WERI-Rb-1 (cell line): ENCODE measurements at regions not wholly inside any gene's neighbourhood (a gene's known extent, or its start where the extent isn't known, plus 50 kb on each side); places are given as distances from the start of the nearest gene placed in this dataset.

Source experiments
- DNase-seq: peaks from one replicate; pipeline ENCODE4 v3.0.0-alpha.2; 2020
- H3K27ac ChIP-seq: fragments of 250-450 bp; sonication (Bioruptor Pico); 2 replicates; pipeline ENCODE4 v1.5.1; 2020; ENCODE audit warnings: mild to moderate bottlenecking, moderate library complexity
- H3K27me3 ChIP-seq: fragments of 250-450 bp; sonication (Bioruptor Pico); 2 replicates; pipeline ENCODE4 v1.5.1; 2021; ENCODE audit warnings: mild to moderate bottlenecking, low read depth, moderate library complexity; ENCODE audit not compliant: insufficient read depth, severe bottlenecking
- H3K36me3 ChIP-seq: fragments of 250-450 bp; sonication (Bioruptor Pico); 2 replicates; pipeline ENCODE4 v1.5.1; 2020; ENCODE audit warnings: mild to moderate bottlenecking, moderate library complexity
- H3K4me3 ChIP-seq: 2 replicates; pipeline ENCODE4 v1.5.1; 2011; ENCODE audit warnings: low read depth, mild to moderate bottlenecking, control low read depth, low read length
- H3K9me3 ChIP-seq: fragments of 250-450 bp; sonication (Bioruptor Pico); 2 replicates; pipeline ENCODE4 v1.5.1; 2021; ENCODE audit warnings: mild to moderate bottlenecking, moderate library complexity; ENCODE audit not compliant: severe bottlenecking
- CTCF ChIP-seq: IDR thresholded peaks from 2 replicates; pipeline ENCODE4 v1.5.1; 2011; ENCODE audit warnings: low read depth, mild to moderate bottlenecking, control low read depth, inconsistent platforms, low read length

DNA sequence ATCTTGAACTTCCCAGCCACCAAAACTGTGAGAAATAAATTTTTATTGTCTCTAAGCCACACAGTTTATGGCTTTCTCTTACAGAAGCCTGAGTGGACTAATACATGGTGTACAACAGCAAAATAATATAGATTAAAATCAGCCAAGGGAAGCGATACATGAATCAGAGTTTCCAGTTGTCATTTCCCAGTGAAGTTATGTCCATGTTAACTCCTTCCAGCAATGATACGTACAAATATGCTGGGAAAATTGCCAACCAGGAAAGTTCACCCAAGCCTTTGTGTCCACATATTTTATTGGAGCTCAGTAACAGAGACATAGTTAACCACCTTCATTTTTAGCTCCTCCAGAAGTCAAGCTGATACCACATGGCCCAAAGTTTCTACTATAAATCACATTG is 280.9 kb upstream of the KCNMB2 start:
- Histone ChIP-seq H3K27ac (no peak overlapping the region), H3K9me3 (no peaks in the 10 kb centered on the region), H3K36me3 (no peaks in the 10 kb centered on the region), H3K27me3 (no peaks in the 10 kb centered on the region), H3K4me3 (no peak overlapping the region)
- no peak for DNase-seq
- no peak for TF ChIP-seq CTCF

DNA sequence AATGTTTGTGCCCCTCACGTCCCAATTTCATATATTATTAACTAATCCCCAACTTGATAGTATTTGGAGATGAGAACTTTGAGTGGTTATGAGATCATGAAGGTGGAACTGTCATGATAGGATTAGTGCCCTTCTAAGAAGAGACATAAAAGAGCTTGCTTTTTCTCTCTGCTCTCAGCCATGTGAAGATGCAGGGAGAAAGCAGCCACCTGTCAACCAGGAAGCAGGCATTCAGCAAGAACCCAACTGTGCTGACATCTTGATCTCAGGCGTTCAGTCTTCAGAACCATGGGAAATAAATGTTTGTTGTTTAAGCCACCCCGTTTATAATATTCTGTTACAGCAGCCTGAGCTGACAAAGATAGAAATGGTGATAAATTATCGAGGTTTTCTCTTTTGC is 278.7 kb upstream of the KCNMB2 start:
- no peak overlapping the region for H3K4me3 ChIP-seq
- no peaks in the 10 kb centered on the region for H3K9me3 ChIP-seq
- H3K27me3 ChIP-seq, result no peaks in the 10 kb centered on the region
- H3K27ac ChIP-seq, result no peak overlapping the region
- H3K36me3 ChIP-seq, result no peaks in the 10 kb centered on the region
- TF ChIP-seq CTCF, result no peak
- no peak for DNase-seq

DNA sequence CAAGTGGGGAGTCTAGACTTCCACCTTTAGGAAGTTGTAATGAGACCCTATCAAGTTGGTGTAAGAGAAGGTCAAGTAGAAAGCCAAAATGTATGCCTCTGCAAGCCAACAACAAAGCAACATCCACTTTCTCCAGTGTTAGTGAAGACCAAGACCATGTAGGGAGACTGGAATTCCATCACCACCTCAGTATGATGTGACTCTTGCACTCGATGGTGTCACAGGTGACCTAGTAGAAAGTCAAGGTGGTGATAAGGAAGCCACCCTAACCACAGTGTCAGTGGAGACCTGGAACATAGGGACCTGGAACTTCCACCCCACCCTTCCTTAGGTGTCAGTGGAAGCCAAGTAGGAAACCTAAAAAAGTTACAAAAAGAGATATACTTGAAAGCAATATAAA is 278.1 kb upstream of the KCNMB2 start:
- no peak for DNase-seq
- Histone ChIP-seq H3K27ac (no peak overlapping the region), H3K4me3 (no peak overlapping the region), H3K36me3 (no peaks in the 10 kb centered on the region), H3K27me3 (no peaks in the 10 kb centered on the region), H3K9me3 (no peaks in the 10 kb centered on the region)
- no peak for TF ChIP-seq CTCF

DNA sequence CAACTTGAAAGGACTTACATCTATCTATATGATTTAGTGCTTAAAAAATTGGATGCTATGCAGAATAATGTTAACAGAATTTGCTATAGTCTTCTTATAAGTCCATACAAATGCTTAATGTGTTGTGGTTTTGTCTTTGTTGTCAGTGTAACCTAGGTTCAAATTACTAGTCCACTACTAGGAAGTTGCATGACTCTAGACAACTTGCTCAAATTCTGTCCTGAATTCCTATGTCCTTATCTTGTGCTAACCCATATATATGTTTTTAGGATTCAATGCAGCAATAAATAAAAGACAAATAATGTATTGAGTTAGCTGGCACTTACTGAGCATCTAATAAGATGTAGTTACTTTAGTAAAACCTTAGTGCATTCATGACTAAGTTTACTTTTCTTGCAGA is 276.5 kb upstream of the KCNMB2 start:
- Histone ChIP-seq H3K36me3 (no peaks in the 10 kb centered on the region), H3K27ac (no peak overlapping the region), H3K4me3 (no peak overlapping the region), H3K27me3 (no peaks in the 10 kb centered on the region), H3K9me3 (no peaks in the 10 kb centered on the region)
- no peak for TF ChIP-seq CTCF
- DNase-seq, result no peak

DNA sequence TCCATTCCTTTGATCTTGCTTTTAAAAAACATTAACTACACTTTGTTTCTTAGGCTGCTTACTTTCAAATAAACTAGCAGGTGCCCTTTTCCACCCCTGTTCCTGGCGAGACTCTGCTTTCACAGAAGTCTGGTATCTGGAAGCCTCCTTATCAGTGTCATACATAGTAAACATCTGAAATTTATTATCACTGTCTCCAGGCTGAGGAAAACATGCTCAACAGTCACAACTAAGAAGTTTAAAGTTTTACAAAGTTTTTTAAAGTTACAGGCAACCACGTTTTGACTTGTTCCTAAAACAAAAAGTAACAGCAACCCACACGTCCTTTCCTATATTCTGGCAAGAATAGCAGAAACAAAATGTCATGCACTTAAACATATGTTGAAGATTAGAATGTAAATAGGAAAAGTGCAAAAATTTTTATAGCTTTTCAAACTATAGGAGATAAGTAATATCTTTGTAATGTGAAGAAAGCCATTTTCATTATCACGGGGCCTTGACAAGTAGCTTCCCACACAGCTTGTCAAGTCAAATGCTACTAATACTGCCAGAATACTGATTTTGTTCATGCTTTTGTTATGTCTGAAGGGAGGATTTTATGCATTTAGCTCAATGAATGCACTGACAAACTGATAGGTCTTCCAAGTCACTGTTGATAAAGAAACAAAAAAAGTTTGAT is 275.2 kb upstream of the KCNMB2 start:
- no peak overlapping the region for H3K4me3 ChIP-seq
- DNase-seq, result no peak
- no peaks in the 10 kb centered on the region for H3K9me3 ChIP-seq
- no peak for TF ChIP-seq CTCF
- H3K36me3 ChIP-seq, result no peaks in the 10 kb centered on the region
- H3K27me3 ChIP-seq, result no peaks in the 10 kb centered on the region
- no peak overlapping the region for H3K27ac ChIP-seq
